Stomach smooth muscle (tissue), 2 donors: ENCODE measurements at regions not wholly inside any gene's neighbourhood (a gene's known extent, or its start where the extent isn't known, plus 50 kb on each side); places are given as distances from the start of the nearest gene placed in this dataset.
"Not testable (repeated sequence)": the region's sequence is repeated elsewhere in the genome, so short reads cannot be mapped to it uniquely, and the experiment has no call there.

Experiments
- H3K27ac ChIP-seq: one replicate; pipeline ENCODE4 v1.7.0; 2013; ENCODE audit warnings: mild to moderate bottlenecking, low read length, inconsistent platforms
- H3K27me3 ChIP-seq, 2 donors: one replicate each; pipeline ENCODE4 v1.7.0; 2013; ENCODE audit warnings: low read length in 2 of 2; ENCODE audit not compliant: insufficient read depth in 2 of 2, control insufficient read depth in 1 of 2
- H3K36me3 ChIP-seq, 2 donors: one replicate each; pipeline ENCODE4 v1.7.0; 2013; ENCODE audit warnings: low read length in 2 of 2; ENCODE audit not compliant: control insufficient read depth in 2 of 2, insufficient read depth in 2 of 2
- H3K4me1 ChIP-seq: one replicate; pipeline ENCODE4 v1.7.0; 2013; ENCODE audit warnings: low read length; ENCODE audit not compliant: control insufficient read depth, insufficient read depth
- H3K4me3 ChIP-seq, 2 donors: one replicate each; pipeline ENCODE4 v1.7.0; 2013; ENCODE audit warnings: low read length in 2 of 2
- H3K9ac ChIP-seq, 2 donors: one replicate each; pipeline ENCODE4 v1.7.0; 2013; ENCODE audit warnings: low read length in 2 of 2, mild to moderate bottlenecking in 1 of 2
- H3K9me3 ChIP-seq, 2 donors: one replicate each; pipeline ENCODE4 v1.7.0; 2013; ENCODE audit warnings: low read length in 2 of 2; ENCODE audit not compliant: control insufficient read depth in 2 of 2
- donor health status: healthy.
- donor health status: Pancreatic carcinoma.

GRCh38 chr3:74149466-74149865 is 465.0 kb downstream of the CNTN3 start:
- Histone ChIP-seq H3K9me3 (no peaks in the 10 kb centered on the region), H3K4me1 (no peaks in the 10 kb centered on the region), H3K27ac (no peak overlapping the region), H3K9ac (no peak overlapping the region), H3K27me3 (no peaks in the 10 kb centered on the region), H3K36me3 (no peaks in the 10 kb centered on the region), H3K4me3 (no peak overlapping the region)

DNA sequence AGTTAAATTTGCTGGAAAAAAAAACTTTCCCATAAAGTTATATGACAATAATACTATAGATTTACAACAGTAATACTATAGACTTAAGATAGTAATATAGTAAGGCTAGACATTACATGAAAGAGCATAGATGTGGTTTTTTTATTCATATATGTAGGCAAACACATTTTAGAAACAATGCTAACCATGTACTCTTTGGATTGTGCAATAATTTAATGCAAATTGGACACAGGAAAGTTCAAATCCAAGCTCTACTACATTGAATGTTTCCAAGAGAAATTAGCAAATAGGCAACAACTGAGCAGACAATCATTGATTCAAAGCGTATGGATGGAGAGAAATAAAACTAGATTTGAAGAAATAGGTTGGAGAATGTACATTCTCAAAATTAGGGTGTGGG is 469.2 kb downstream of the CNTN3 start:
- Histone ChIP-seq H3K4me3 (no peak overlapping the region), H3K9me3 (no peaks in the 10 kb centered on the region), H3K36me3 (no peaks in the 10 kb centered on the region), H3K4me1 (no peaks in the 10 kb centered on the region), H3K27me3 (no peaks in the 10 kb centered on the region), H3K27ac (no peak overlapping the region), H3K9ac (no peak overlapping the region)

DNA sequence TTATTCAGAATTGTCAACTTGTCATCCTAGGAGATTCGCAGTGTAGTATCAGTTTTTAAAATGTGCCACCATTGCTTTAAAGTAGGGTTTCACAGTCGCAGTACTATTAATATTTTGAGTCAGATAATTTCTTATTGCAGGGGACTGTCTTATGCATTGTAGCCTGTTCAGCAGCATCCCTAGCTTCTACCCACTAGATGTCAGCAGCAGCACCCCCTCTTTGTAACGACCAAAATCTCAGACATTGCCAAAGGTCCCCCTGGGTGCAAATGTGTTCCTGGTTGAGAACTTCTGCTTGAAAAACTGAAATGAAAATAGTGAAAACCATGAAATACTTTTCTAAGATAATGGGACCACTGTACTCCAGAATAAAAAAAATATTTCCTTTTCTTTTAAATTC is 474.8 kb downstream of the CNTN3 start:
- H3K9ac ChIP-seq, result no peak overlapping the region
- no peak overlapping the region for H3K27ac ChIP-seq
- H3K27me3 ChIP-seq, result no peaks in the 10 kb centered on the region
- H3K4me1 ChIP-seq, result no peaks in the 10 kb centered on the region
- H3K9me3 ChIP-seq, result no peaks in the 10 kb centered on the region
- no peaks in the 10 kb centered on the region for H3K36me3 ChIP-seq
- H3K4me3 ChIP-seq, result no peak overlapping the region

DNA sequence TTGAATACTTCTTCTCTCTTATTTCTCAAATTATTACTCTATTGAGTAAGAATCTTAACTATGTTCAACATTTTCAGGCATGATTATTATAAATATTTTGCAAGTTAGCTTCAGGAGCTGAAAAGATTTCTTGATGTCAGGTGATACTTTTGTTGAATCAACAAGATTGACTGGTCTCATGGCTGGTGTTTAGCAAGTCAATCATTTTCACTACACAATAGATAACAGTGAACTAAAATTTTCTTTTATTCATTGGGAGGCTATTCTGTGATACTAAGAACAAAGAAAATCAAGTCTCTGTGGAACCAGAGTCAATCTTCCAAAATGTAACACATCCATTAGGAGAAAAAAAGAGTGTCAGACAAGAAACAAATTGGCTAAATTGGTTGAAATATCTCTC is 476.7 kb downstream of the CNTN3 start:
- H3K36me3 ChIP-seq, result no peaks in the 10 kb centered on the region
- H3K9me3 ChIP-seq, result no peaks in the 10 kb centered on the region
- no peak overlapping the region for H3K4me3 ChIP-seq
- H3K27ac ChIP-seq, result no peak overlapping the region
- H3K27me3 ChIP-seq, result no peaks in the 10 kb centered on the region
- H3K9ac ChIP-seq, result no peak overlapping the region
- H3K4me1 ChIP-seq, result no peaks in the 10 kb centered on the region

- no peaks in the 10 kb centered on the region for H3K36me3 ChIP-seq
- H3K4me1 ChIP-seq, result no peaks in the 10 kb centered on the region
- H3K9ac ChIP-seq, result no peak overlapping the region
- no peak overlapping the region for H3K27ac ChIP-seq
- H3K27me3 ChIP-seq, result no peaks in the 10 kb centered on the region
- H3K4me3 ChIP-seq, result no peak overlapping the region
- H3K9me3 ChIP-seq, result peaks cover 0 to 2% of the 10 kb centered on the region in 2 donors
Measured at GRCh38 chr3:74135808-74136207, 478.7 kb downstream of the CNTN3 start.

DNA sequence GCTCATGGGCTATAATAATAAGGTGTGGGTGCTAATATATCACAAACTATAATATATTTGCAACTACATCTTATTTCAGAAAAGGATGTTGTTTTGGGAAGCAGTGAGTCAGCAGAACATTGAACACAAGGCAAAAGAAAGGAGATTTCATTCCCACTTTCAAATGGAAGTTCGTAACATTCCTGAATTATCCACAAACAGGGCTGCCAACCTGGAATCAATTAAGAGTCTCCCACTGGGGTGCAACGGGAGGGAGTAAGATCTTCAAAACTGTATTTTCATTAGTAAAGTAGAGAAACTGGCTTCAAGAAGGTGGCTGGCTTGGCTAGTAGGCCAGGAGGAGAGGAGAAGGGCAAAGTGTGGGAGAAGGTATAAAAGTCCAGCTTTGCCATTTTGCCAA is 479.6 kb downstream of the CNTN3 start:
- H3K27me3 ChIP-seq, result no peaks in the 10 kb centered on the region
- H3K9me3 ChIP-seq, result peaks cover 0 to 5% of the 10 kb centered on the region in 2 donors
- H3K9ac ChIP-seq, result no peak overlapping the region
- H3K4me1 ChIP-seq, result no peaks in the 10 kb centered on the region
- H3K27ac ChIP-seq, result no peak overlapping the region
- no peak overlapping the region for H3K4me3 ChIP-seq
- no peaks in the 10 kb centered on the region for H3K36me3 ChIP-seq

DNA sequence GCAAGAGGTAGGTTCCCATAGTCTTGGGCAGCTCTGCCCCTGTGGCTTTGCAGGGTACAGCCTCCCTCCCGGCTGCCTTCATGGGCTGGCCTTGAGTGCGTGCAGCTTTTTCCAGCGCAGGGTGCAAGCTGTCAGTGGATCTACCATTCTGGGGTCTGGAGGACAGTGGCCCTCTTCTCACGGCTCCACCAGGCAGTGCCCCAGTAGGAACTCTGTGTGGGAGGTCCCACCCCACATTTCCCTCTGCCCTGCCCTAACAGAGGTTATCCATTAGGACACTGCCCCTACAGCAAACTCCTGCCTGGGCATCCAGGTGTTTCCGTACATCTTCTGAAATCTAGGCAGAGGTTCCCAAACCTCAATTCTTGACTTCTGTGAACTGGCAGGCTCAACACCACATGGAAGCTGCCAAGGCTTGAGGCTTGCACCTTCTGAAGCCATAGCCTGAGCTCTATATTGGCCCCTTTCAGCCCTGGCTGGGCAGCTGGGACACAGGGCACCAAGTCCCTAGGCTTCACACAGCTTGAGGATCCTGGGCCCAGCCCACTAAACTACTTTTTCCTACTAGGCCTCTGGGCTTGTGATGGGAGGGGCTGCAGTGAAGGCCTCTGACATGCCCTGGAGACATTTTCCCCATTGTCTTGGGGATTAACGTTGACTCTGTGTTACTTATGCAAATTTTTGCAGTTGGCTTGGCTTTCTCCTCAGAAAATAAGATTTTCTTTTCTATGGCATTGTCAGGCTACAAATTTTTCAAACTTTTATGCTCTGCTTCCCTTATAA is 482.7 kb downstream of the CNTN3 start:
- H3K27ac ChIP-seq, H3K4me3 ChIP-seq, H3K4me1 ChIP-seq, H3K9me3 ChIP-seq, H3K27me3 ChIP-seq, H3K9ac ChIP-seq, H3K36me3 ChIP-seq: not testable (repeated sequence)

DNA sequence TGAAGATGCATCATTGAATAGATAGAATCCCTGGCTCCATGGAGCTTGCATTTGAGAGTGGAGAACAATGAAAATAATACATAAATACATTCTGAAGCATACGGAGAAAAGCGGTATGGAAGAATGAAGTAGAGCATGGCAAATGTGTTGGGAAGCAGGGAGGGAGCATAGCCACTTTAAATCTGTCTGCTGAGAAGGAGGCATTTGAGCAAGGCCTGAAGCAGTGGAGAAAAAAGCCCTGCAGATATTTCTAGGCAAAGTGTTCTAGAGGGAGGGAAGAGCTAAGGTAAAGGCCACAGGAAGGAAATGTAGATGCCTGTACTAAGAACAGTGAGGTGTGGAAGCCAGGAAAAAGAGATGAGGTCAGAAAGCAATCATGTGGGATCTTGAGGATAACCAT is 484.8 kb downstream of the CNTN3 start:
- Histone ChIP-seq H3K36me3 (no peaks in the 10 kb centered on the region), H3K9me3 (peaks cover 0 to 5% of the 10 kb centered on the region in 2 donors), H3K27me3 (no peaks in the 10 kb centered on the region), H3K4me3 (no peak overlapping the region), H3K9ac (no peak overlapping the region), H3K27ac (no peak overlapping the region), H3K4me1 (no peaks in the 10 kb centered on the region)

- Histone ChIP-seq H3K4me1 (no peaks in the 10 kb centered on the region), H3K9me3 (peaks cover 0 to 5% of the 10 kb centered on the region in 2 donors), H3K9ac (no peak overlapping the region), H3K27me3 (no peaks in the 10 kb centered on the region), H3K36me3 (no peaks in the 10 kb centered on the region), H3K4me3 (no peak overlapping the region), H3K27ac (no peak overlapping the region)
Measured at GRCh38 chr3:74129056-74129455, 485.4 kb downstream of the CNTN3 start.

DNA sequence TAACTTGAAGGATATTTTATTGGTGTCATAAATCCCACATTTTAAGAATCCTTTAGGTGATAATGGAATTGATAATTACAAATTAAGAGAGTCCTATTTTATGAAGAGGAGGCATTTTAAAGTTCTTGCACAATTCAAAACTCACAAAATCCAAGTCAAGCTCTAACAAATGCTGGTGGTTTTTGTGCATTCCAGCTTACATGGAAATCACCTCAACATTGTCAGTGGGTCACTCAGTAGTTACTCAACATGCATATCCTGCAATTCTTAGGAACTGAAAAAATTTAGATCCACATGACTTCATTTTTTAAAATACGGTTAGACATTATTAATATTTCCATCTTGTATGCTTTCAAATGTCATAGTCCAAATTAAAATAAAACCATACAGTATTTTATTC is 487.2 kb downstream of the CNTN3 start:
- Histone ChIP-seq H3K27me3 (no peaks in the 10 kb centered on the region), H3K9me3 (peaks cover 0 to 5% of the 10 kb centered on the region in 2 donors), H3K27ac (no peak overlapping the region), H3K9ac (no peak overlapping the region), H3K36me3 (no peaks in the 10 kb centered on the region), H3K4me3 (no peak overlapping the region), H3K4me1 (no peaks in the 10 kb centered on the region)

GRCh38 chr3:74124782-74125181 is 489.7 kb downstream of the CNTN3 start:
- H3K9me3 ChIP-seq, result no peaks in the 10 kb centered on the region
- no peak overlapping the region for H3K27ac ChIP-seq

More at GRCh38 chr3:74124782-74125181, 489.7 kb downstream of the CNTN3 start:
- Histone ChIP-seq H3K4me1 (no peaks in the 10 kb centered on the region), H3K36me3 (no peaks in the 10 kb centered on the region), H3K27me3 (no peaks in the 10 kb centered on the region), H3K9ac (no peak overlapping the region), H3K4me3 (no peak overlapping the region)
